ENCODE measurements at regions not wholly inside any gene's neighbourhood (a gene's known extent, or its start where the extent isn't known, plus 50 kb on each side); places are given as distances from the start of the nearest gene placed in this dataset.

- TF ChIP-seq TARDBP (IDR thresholded peaks at IDR 0.05; ENCODE audit: borderline replicate concordance) (no peak), PML (IDR thresholded peaks at IDR 0.05; ENCODE audit: low read length) (no peak), RELA (IDR thresholded peaks at IDR 0.05; ENCODE audit: borderline replicate concordance, partially characterized antibody) (no peak)
- TF ChIP-seq, protein P1, sequence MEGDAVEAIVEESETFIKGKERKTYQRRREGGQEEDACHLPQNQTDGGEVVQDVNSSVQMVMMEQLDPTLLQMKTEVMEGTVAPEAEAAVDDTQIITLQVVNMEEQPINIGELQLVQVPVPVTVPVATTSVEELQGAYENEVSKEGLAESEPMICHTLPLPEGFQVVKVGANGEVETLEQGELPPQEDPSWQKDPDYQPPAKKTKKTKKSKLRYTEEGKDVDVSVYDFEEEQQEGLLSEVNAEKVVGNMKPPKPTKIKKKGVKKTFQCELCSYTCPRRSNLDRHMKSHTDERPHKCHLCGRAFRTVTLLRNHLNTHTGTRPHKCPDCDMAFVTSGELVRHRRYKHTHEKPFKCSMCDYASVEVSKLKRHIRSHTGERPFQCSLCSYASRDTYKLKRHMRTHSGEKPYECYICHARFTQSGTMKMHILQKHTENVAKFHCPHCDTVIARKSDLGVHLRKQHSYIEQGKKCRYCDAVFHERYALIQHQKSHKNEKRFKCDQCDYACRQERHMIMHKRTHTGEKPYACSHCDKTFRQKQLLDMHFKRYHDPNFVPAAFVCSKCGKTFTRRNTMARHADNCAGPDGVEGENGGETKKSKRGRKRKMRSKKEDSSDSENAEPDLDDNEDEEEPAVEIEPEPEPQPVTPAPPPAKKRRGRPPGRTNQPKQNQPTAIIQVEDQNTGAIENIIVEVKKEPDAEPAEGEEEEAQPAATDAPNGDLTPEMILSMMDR (IDR thresholded peaks at IDR 0.05 in 2 of 3, conservative IDR thresholded peaks at IDR 0.05 in 1 of 3; ENCODE audit: control insufficient read depth in 2 of 3, extremely low read depth in 1 of 3, insufficient read depth in 1 of 3, low read depth in 3 of 3, low read length in 3 of 3) = no peak
These were observed 513.4 kb downstream of the KCNT2 start for GRCh38 chr1:196094821-196095220.
